Testis (tissue), 2 donors: ENCODE measurements at regions not wholly inside any gene's neighbourhood (a gene's known extent, or its start where the extent isn't known, plus 50 kb on each side); places are given as distances from the start of the nearest gene placed in this dataset.

ENCODE experiments used
- DNase-seq: peaks from one replicate; pipeline ENCODE4 v3.0.0-alpha.2; 2019
- H3K27ac ChIP-seq, 2 donors: fragments of 200-600 bp; sonication (generic); one replicate each; pipeline ENCODE4 v1.5.1; 2019
- H3K27me3 ChIP-seq: fragments of 200-600 bp; sonication (generic); one replicate; pipeline ENCODE4 v1.5.1; 2019
- H3K36me3 ChIP-seq: fragments of 200-600 bp; sonication (generic); one replicate; pipeline ENCODE4 v1.5.1; 2017; ENCODE audit warnings: low read depth; ENCODE audit errors: missing control alignments
- H3K4me1 ChIP-seq: fragments of 200-600 bp; sonication (generic); one replicate; pipeline ENCODE4 v1.5.1; 2019
- H3K4me3 ChIP-seq, 2 donors: fragments of 200-600 bp; sonication (generic); one replicate each; pipeline ENCODE4 v1.5.1; 2017 to 2019
- H3K9me3 ChIP-seq: fragments of 200-600 bp; sonication (generic); one replicate; pipeline ENCODE4 v1.5.1; 2017
- POLR2A ChIP-seq: fragments of 450-650 bp; IDR thresholded peaks from one replicate; pipeline ENCODE4 v1.6.1; 2017; ENCODE audit warnings: antibody characterized with exemption, mild to moderate bottlenecking, moderate library complexity
- WGBS, 2 donors: methylation state at CpG; one replicate each; pipeline ENCODE4 v1.1.5; 2018; 5-methylcytosine and 5-hydroxymethylcytosine counted together
- intact Hi-C: fragments of 100-400 bp; cut with DNase I; formaldehyde crosslinking; loops from one replicate; pipeline ENCODE4 v1.15.1; 2023; ENCODE audit warnings: low total_unique reads
- TF ChIP-seq, protein P1 (sequence below), 3 experiments: fragments of 450-650 bp in 2 of 3; fragments of 200-600 bp in 1 of 3; sonication (generic) in 1 of 3; IDR thresholded peaks; one replicate each; pipeline ENCODE4 v1.5.1; 2016 to 2019; ENCODE audit warnings: antibody characterized with exemption in 3 of 3, mild to moderate bottlenecking in 2 of 3, moderate library complexity in 1 of 3

DNA sequence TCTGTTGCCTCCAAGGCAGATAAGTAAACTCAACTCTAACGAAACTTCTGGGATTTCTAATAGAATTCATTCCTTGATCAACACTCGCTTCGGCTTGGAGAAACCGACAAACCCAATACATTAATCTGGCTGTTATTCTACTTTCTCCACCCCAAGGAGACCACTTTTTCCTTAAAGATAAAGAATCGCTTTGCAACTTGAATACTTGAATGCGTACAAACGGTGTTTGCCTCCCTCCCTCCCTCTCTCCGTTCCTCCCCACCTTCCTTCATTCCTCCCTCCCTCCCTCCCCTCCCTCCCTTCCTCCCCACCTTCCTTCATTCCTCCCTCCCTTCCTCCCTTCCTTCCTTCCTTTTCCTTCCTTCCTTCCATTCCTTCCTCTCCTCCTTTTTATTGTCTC lies 432.6 kb downstream of the HAPSTR1 start:
- Histone ChIP-seq H3K27me3 (no peaks in the 10 kb centered on the region), H3K4me3 (no peak overlapping the region), H3K4me1 (no peaks in the 10 kb centered on the region), H3K36me3 (no peaks in the 10 kb centered on the region), H3K27ac (peak overlapping the region in 1 of 2 donors; percentile 14), H3K9me3 (no peaks in the 10 kb centered on the region)
- no peak for TF ChIP-seq POLR2A
- TF ChIP-seq, protein P1, sequence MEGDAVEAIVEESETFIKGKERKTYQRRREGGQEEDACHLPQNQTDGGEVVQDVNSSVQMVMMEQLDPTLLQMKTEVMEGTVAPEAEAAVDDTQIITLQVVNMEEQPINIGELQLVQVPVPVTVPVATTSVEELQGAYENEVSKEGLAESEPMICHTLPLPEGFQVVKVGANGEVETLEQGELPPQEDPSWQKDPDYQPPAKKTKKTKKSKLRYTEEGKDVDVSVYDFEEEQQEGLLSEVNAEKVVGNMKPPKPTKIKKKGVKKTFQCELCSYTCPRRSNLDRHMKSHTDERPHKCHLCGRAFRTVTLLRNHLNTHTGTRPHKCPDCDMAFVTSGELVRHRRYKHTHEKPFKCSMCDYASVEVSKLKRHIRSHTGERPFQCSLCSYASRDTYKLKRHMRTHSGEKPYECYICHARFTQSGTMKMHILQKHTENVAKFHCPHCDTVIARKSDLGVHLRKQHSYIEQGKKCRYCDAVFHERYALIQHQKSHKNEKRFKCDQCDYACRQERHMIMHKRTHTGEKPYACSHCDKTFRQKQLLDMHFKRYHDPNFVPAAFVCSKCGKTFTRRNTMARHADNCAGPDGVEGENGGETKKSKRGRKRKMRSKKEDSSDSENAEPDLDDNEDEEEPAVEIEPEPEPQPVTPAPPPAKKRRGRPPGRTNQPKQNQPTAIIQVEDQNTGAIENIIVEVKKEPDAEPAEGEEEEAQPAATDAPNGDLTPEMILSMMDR (IDR thresholded peaks at IDR 0.05), result no peak
- 74 to 77% methylated on average over 7 to 8 of the region's 8 CpGs for WGBS, 2 donors
- intact Hi-C loops, result no loop called here
- no peak for DNase-seq

DNA sequence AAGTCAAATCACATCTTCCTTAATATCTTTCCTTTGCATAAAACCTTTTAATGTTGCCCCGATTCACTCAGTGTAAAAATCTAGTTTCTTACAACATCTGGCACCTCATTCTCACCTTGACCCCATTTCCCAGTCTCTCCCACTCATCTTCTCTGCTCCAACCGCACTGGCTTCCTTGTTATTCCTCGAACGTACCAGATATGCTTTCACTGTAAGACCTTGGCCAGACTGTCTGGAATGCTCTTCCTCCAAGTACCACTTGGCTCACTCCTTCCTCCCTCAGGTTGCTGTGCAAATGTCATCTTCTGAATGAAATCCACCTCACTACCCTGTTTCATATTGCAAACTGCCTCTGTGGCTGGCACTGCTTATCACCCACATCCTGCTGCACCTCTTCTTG lies 433.6 kb downstream of the HAPSTR1 start:
- DNase-seq, result no peak
- Histone ChIP-seq H3K4me3 (no peak overlapping the region), H3K27me3 (no peaks in the 10 kb centered on the region), H3K27ac (no peak overlapping the region), H3K4me1 (no peaks in the 10 kb centered on the region), H3K36me3 (no peaks in the 10 kb centered on the region), H3K9me3 (no peaks in the 10 kb centered on the region)
- intact Hi-C loops, result no loop called here
- no peak for TF ChIP-seq POLR2A
- TF ChIP-seq, protein P1 (IDR thresholded peaks at IDR 0.05), result no peak
- WGBS, 2 donors, result 23 to 48% methylated on average over 4 of the region's 4 CpGs

DNA sequence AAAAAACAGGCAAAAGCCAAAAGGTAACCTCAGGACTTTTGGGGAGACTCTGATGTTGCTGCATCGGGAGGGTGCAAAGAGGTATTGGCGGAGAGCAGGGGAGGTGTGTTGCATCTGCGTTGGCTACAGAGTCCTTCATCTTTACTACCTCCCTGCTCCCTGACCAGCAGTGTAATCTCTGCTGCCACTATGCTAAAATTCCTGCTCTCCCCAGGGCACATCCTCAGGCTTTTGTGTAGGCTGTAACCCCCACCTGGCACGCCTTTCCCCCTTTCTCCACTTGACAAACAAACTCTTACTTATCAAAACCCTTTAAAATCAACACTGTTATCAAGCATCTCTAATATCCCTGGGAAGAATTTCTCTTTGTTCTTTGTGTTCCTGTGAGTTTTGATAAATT lies 435.3 kb downstream of the HAPSTR1 start:
- Histone ChIP-seq H3K4me1 (no peaks in the 10 kb centered on the region), H3K36me3 (no peaks in the 10 kb centered on the region), H3K4me3 (no peak overlapping the region), H3K27me3 (no peaks in the 10 kb centered on the region), H3K9me3 (no peaks in the 10 kb centered on the region), H3K27ac (no peak overlapping the region)
- no peak for DNase-seq
- intact Hi-C loops, result no loop called here
- 52% methylated on average over 4 of the region's 4 CpGs for whole genome bisulfite sequencing, 2 donors
- no peak for TF ChIP-seq POLR2A
- TF ChIP-seq, protein P1 (IDR thresholded peaks at IDR 0.05), result no peak

DNA sequence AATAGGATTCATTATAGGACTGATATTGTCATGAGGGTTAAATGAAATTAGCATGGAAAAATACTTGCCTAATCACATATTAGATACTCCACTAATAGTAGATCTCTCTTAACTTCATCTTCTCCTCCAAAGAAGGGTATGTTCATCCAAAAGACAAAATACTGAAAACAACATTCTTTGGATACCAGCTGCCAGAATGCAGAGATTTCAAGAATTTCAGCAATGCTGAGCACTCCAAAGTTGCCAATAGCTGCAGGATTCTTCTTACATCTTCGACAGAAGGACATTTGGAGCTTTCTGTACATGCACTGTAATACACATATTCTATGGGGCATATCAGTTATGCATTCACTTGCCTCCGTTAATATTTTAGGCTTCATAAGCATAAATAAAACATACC lies 436.5 kb downstream of the HAPSTR1 start:
- Histone ChIP-seq H3K27ac (no peak overlapping the region), H3K36me3 (no peaks in the 10 kb centered on the region), H3K4me1 (no peaks in the 10 kb centered on the region), H3K9me3 (no peaks in the 10 kb centered on the region), H3K27me3 (no peaks in the 10 kb centered on the region), H3K4me3 (no peak overlapping the region)
- no peak for TF ChIP-seq POLR2A
- TF ChIP-seq, protein P1 (IDR thresholded peaks at IDR 0.05), result no peak
- intact Hi-C loops, result no loop called here
- WGBS, 2 donors, result 41 to 47% methylated on average over 2 of the region's 2 CpGs
- no peak for DNase-seq

DNA sequence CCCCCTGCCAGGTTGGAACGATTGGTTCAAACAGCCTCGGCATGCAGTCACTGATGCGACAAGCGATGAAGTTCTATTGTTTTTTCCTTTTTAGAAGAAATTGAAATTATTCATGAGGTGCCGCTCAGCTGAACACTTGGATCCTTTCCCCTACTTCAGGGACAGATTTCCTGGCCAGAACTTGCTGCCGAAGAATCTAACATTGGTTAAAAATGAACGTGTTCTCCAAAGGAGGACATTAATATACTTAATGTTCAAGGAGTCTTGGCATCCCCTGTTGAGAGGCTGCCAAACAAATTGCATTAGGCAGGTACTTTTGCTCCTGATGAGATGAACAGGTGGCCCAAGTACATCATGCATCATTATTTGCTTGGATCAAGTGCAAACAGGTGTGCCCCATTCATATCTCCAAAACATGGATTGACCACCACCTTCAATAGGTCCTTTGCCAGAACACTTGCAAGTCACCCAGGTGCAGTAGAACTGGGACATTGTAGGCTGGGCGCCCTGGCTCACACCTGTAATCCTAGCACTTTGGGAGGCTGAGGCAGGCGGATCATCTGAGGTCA lies 437.2 kb downstream of the HAPSTR1 start:
- no peak for DNase-seq
- H3K27ac ChIP-seq, result no peak overlapping the region

More for the DNA sequence above, 437.2 kb downstream of the HAPSTR1 start:
- H3K4me3 ChIP-seq, result no peak overlapping the region
- TF ChIP-seq POLR2A, result no peak
- TF ChIP-seq, protein P1 (IDR thresholded peaks at IDR 0.05), result no peak
- H3K9me3 ChIP-seq, result no peaks in the 10 kb centered on the region
- no peaks in the 10 kb centered on the region for H3K27me3 ChIP-seq
- H3K36me3 ChIP-seq, result no peaks in the 10 kb centered on the region
- intact Hi-C loops, result no loop called here
- no peaks in the 10 kb centered on the region for H3K4me1 ChIP-seq
- WGBS, 2 donors, result 51 to 68% methylated on average over 7 to 9 of the region's 9 CpGs
